Cardiac fibroblast (primary cell): ENCODE measurements at regions not wholly inside any gene's neighbourhood (a gene's known extent, or its start where the extent isn't known, plus 50 kb on each side); places are given as distances from the start of the nearest gene placed in this dataset.

Experiments used
- DNase-seq, 2 donors: peaks; one replicate each; pipeline versions ENCODE4 v3.0.0 to v3.0.0-alpha.2; 2010; ENCODE audit warnings: low read depth in 2 of 2
- H3K4me3 ChIP-seq, 2 donors: replicated peaks in 1 of 2; 1 replicate in 1 of 2; 2 replicates in 1 of 2; pipeline ENCODE4 v1.5.1; 2011; ENCODE audit warnings: low read depth in 2 of 2, low read length in 2 of 2, mild to moderate bottlenecking in 2 of 2, moderate library complexity in 1 of 2
- CTCF ChIP-seq: IDR thresholded peaks from one replicate; pipeline ENCODE4 v1.5.1; 2011; ENCODE audit warnings: low read depth, mild to moderate bottlenecking, low read length, inconsistent platforms

DNA sequence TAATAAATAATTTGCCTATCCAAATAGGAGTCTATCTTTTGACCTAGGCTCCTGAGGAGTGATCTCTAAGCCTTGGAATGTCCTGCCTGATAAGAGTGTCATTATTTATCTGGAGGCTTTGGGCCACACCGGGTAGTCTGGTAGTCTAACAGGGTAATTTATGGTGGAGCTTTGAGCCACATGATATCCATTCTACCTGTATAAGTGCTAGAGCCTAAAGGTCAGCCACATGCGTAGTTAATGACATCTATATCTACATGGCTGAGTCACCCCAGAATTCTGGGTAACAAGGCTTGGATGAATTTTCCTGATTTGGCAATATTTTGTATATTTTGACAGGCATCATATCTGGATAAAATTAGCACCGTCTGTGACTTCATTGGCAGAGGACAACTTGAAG lies 681.4 kb downstream of the MCTP2 start:
- no peak for TF ChIP-seq CTCF
- DNase-seq = no peak
- no peak overlapping the region for H3K4me3 ChIP-seq

GRCh38 chr15:94917068-94917467 lies 685.7 kb downstream of the MCTP2 start:
- no peak for TF ChIP-seq CTCF
- no peak for DNase-seq
- no peak overlapping the region for H3K4me3 ChIP-seq

DNA sequence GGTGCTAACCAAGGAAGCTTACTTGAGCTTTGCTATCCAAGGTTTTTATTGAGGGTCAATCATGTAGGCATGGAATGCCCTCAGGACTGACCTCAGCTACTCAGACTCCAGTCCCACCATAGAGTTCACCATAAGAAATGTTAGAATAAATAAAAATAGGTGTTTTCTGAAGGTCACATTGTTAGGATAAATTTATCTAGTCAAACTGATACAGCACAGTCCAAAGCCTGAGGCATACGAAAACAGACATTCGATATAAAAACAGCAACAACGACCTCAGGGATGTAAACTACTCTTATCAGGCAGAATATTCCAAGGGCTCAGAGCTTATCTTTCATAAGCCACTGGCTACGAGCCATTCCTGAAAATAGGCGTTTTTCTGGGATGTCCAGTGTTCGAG lies 690.6 kb downstream of the MCTP2 start:
- DNase-seq = no peak
- no peak for TF ChIP-seq CTCF
- no peak overlapping the region for H3K4me3 ChIP-seq

GRCh38 chr15:94924057-94924456 lies 692.7 kb downstream of the MCTP2 start:
- no peak overlapping the region for H3K4me3 ChIP-seq
- peak; percentile 2 to 7 for DNase-seq
- TF ChIP-seq CTCF = no peak

DNA sequence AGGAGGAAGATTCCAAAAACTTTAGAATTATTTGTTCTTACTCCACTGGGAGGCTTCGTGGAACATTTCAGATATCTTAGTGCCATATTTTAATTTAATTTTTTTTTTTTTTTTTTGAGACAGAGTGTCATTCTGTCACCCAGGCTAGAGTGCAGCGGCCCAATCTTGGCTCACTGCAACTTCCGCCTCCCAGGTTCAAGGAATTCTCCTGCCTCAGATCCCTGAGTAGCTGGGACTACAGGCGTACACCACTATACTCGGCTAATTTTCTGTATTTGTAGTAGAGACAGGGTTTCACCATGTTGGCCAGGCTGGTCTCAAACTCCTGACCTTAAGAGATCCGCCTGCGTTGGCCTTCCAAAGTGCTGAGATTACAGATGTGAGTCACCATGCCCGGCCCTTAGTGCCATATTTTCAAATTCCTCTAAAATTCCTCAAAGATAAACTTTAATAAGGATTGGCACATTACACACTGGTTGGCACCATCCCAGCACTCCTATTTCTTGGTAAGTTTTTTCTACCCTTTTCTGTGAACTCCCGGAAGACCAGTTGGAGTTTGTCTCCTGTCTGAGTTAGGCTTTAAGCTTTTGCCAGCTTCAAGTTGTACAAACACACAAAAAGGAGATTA lies 693.7 kb downstream of the MCTP2 start:
- no peak for TF ChIP-seq CTCF
- H3K4me3 ChIP-seq = no peak overlapping the region
- DNase-seq = peak; percentile 3 to 64

DNA sequence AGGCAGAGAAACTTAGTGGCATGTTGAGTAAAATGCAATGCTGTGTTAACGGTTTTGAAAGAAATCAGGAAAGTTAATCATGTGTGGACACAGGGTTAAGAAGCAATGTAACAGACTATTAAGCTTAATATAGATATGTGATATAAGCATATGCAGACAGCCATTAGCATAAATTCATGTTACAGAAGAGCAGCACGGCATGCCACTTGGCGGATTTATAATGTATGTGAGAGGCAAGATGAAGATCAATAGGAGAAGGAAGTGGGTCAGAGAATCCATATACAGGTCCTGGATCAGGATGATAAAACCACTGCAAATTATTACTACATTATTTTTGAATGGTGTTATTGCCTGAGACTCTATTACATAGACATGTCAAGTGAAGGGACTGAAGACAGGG lies 694.3 kb downstream of the MCTP2 start:
- TF ChIP-seq CTCF = no peak
- H3K4me3 ChIP-seq = no peak overlapping the region
- DNase-seq = no peak

DNA sequence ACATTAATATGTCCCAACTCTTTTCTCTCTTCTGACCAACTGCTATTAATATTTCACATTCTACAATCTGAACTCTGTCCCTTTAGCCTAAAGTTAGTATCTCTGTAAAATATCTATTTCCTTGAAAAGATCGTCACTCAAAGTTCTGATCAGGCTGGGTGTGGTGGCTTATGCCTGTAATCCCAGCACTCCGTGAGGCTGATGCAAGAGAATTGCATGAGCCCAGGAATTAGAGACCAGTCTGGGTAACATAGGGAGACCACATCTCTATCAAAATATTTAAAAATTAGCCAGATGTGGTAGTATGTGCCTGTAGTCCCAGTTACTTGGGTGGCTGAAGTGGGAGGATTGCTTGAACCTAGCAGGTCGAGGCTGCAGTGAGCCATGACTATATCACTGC lies 695.6 kb downstream of the MCTP2 start:
- H3K4me3 ChIP-seq = no peak overlapping the region
- no peak for DNase-seq
- TF ChIP-seq CTCF = no peak
